Natural killer cell treated with Interleukin-12 subunit alpha and Interleukin-12 subunit beta and Interleukin-15 and Interleukin-18, amount 100 ng/mL, for 72 hours (primary cell): ENCODE measurements at regions not wholly inside any gene's neighbourhood (a gene's known extent, or its start where the extent isn't known, plus 50 kb on each side); places are given as distances from the start of the nearest gene placed in this dataset.
"Not testable (repeated sequence)": the region's sequence is repeated elsewhere in the genome, so short reads cannot be mapped to it uniquely, and the experiment has no call there.

Experiments used
- ATAC-seq, 2 donors: fragments of 150-1000 bp; cut with Tn5 transposase in 1 of 2; sonication (Bioruptor Pico), chemical (Tn5 transposase) in 1 of 2; 2 replicates each; pipeline ENCODE4 v1.10.0; 2021
- DNase-seq: peaks from one replicate; pipeline ENCODE4 v3.0.0; 2022; ENCODE audit warnings: low spot score
- H3K27ac Mint-ChIP-seq, 2 donors: 1 replicate in 1 of 2; 2 replicates in 1 of 2; pipeline ENCODE4 v1.8.0; 2022; ENCODE audit warnings: mixed read lengths in 2 of 2, mild to moderate bottlenecking in 1 of 2, moderate library complexity in 1 of 2
- H3K27me3 Mint-ChIP-seq, 2 donors: 1 replicate in 1 of 2; 2 replicates in 1 of 2; pipeline ENCODE4 v1.8.0; 2022; ENCODE audit warnings: mixed read lengths in 2 of 2
- H3K36me3 Mint-ChIP-seq: one replicate; pipeline ENCODE4 v1.8.0; 2022; ENCODE audit warnings: mixed read lengths
- H3K4me1 Mint-ChIP-seq, 2 donors: 1 replicate in 1 of 2; 2 replicates in 1 of 2; pipeline ENCODE4 v1.8.0; 2022; ENCODE audit warnings: low read depth in 2 of 2, mixed read lengths in 2 of 2, mild to moderate bottlenecking in 1 of 2
- H3K4me3 Mint-ChIP-seq: one replicate; pipeline ENCODE4 v1.8.0; 2022; ENCODE audit warnings: mixed read lengths
- H3K9me3 Mint-ChIP-seq: 2 replicates; pipeline ENCODE4 v1.8.0; 2022; ENCODE audit warnings: mixed read lengths

DNA sequence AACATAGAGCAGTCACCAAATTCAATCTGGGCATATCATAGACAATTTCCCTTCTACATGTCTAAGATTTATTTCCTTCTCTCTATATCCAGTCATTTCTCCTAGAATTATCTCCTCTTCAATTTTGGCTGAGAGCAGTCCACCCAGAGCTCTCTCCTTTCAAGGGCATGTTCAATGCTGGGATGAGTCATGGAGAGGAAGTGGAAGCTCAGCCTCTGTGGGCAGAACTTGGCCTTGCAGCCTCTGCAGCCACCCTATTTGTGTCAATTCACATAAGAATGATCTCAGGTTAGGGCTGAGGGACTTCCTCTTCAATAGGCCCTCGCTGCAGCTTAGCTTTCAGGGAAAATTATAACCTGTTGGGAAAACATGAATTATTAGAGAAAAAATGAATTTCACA is 560.8 kb downstream of the POM121L12 start:
- Mint-ChIP-seq H3K27me3 (no peaks in the 10 kb centered on the region), H3K4me1 (no peaks in the 10 kb centered on the region), H3K9me3 (peaks cover 29% of the 10 kb centered on the region), H3K36me3 (peaks cover 14% of the 10 kb centered on the region), H3K4me3 (no peak overlapping the region), H3K27ac (no peak overlapping the region)
- DNase-seq (no peak), ATAC-seq (no peak)

GRCh38 chr7:53600296-53600695 is 564.9 kb downstream of the POM121L12 start:
- DNase-seq, result no peak
- Mint-ChIP-seq H3K4me1 (no peaks in the 10 kb centered on the region), H3K27me3 (no peaks in the 10 kb centered on the region), H3K9me3 (peaks cover 34% of the 10 kb centered on the region), H3K27ac (no peak overlapping the region), H3K4me3 (no peak overlapping the region), H3K36me3 (peaks cover 21% of the 10 kb centered on the region)
- ATAC-seq, result no peak

GRCh38 chr7:53602817-53603418 is 567.5 kb downstream of the POM121L12 start:
- Mint-ChIP-seq H3K4me1 (no peaks in the 10 kb centered on the region), H3K27me3 (no peaks in the 10 kb centered on the region), H3K27ac (no peak overlapping the region), H3K4me3 (no peak overlapping the region), H3K9me3 (peaks cover 31% of the 10 kb centered on the region), H3K36me3 (peaks cover 17% of the 10 kb centered on the region)
- peak; percentile 11 to 44 for ATAC-seq
- no peak for DNase-seq

- H3K4me3 Mint-ChIP-seq, result no peak overlapping the region
- no peak for ATAC-seq
- peaks cover 17% of the 10 kb centered on the region for H3K36me3 Mint-ChIP-seq
- no peaks in the 10 kb centered on the region for H3K4me1 Mint-ChIP-seq
- H3K27me3 Mint-ChIP-seq, result no peaks in the 10 kb centered on the region
- peaks cover 30% of the 10 kb centered on the region for H3K9me3 Mint-ChIP-seq
- DNase-seq, result no peak
- H3K27ac Mint-ChIP-seq, result no peak overlapping the region
Measured at GRCh38 chr7:53603461-53603860, 568.0 kb downstream of the POM121L12 start.

DNA sequence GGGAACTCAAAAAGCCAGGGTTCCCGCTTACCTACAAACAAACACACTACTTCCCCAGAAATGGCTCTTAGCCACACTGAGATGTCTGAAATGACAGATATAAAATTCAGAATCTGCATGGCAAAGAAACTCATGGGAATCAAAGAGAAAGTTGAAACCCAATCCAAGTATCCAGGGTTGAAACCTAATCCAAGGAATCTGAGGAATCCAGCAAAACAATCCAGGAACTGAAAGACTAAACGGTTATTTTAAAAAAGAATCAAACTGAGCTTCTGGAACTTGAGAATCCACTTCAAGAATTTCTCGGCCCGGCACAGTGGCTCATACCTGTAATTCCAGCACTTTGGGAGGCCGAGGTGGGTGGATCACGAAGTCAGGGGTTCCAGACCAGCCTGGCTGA is 568.8 kb downstream of the POM121L12 start:
- no peaks in the 10 kb centered on the region for H3K27me3 Mint-ChIP-seq
- no peak overlapping the region for H3K4me3 Mint-ChIP-seq
- H3K36me3 Mint-ChIP-seq, result peaks cover 17% of the 10 kb centered on the region

DNA sequence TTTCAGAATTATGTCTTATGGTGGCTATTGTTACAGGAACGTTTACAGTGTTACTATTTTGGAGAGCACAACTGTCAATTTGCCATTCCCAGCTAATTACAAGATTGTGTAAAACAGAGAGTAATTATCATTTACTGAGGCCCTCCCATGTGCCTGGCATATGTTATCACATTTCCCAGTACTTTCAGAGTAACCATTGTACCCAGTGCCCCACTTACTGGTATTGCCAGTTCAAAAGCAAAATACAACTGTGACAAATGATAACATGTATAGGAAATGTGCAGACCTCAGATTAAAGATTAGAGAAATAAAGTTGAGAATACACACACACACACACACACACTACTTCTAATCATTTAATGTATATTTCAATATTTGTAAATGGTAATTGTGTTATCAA is 572.5 kb downstream of the POM121L12 start:
- Mint-ChIP-seq H3K36me3 (no peaks in the 10 kb centered on the region), H3K27me3 (no peaks in the 10 kb centered on the region), H3K4me3 (no peak overlapping the region), H3K27ac (no peak overlapping the region), H3K9me3 (peaks cover 16% of the 10 kb centered on the region), H3K4me1 (no peaks in the 10 kb centered on the region)
- ATAC-seq, result no peak
- no peak for DNase-seq

More for the DNA sequence above, 568.8 kb downstream of the POM121L12 start:
- H3K4me1 Mint-ChIP-seq, result no peaks in the 10 kb centered on the region
- peaks cover 30% of the 10 kb centered on the region for H3K9me3 Mint-ChIP-seq
- ATAC-seq, result no peak
- no peak for DNase-seq
- H3K27ac Mint-ChIP-seq, result no peak overlapping the region

DNA sequence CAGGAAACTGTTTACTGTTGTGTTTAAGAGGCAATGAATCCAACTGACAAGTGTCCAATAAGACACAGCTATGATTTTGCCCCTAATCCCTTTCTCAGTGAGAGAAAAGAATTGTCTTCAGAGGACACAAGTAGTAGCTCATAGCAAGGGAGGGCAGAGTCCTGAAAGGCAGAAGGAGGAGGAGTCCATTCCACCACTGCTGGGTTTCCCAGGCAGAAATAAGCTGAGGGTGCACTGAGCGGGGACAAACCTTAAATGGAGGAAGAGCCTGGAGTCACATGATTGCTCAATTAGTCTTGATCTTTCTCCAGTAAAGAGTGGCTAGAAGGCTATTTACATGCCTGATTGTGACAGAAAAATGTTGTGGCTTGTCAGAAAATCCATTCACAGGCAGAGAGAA is 573.8 kb downstream of the POM121L12 start:
- no peaks in the 10 kb centered on the region for H3K36me3 Mint-ChIP-seq
- no peak for ATAC-seq
- H3K27me3 Mint-ChIP-seq, result no peaks in the 10 kb centered on the region

DNA sequence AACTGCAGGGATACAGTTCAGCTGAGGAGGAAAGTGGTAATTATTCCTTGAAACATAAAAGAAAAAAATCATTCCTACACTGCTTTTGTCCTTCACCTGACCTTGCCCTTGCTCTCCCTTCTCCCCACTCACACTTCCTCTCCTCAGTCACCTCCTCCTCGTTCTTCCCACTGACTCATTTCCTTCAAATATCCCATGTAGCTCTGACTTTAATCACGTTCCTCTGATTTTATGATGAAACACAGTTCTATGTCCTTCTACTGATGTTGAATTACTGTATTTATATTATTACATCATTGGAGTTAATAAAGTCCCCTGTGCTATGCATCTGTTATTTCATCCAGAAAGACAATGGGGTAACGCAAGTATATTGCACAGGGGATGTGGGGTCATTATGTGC is 575.6 kb downstream of the POM121L12 start:
- no peak for DNase-seq
- H3K27me3 Mint-ChIP-seq, result no peaks in the 10 kb centered on the region
- H3K36me3 Mint-ChIP-seq, result peaks cover 7% of the 10 kb centered on the region
- ATAC-seq, result no peak
- H3K27ac Mint-ChIP-seq, result no peak overlapping the region
- H3K4me3 Mint-ChIP-seq, result no peak overlapping the region
- no peaks in the 10 kb centered on the region for H3K4me1 Mint-ChIP-seq
- peaks cover 15% of the 10 kb centered on the region for H3K9me3 Mint-ChIP-seq

More for the DNA sequence above, 573.8 kb downstream of the POM121L12 start:
- DNase-seq, result no peak
- Mint-ChIP-seq H3K9me3 (peaks cover 20% of the 10 kb centered on the region), H3K4me1 (no peaks in the 10 kb centered on the region), H3K27ac (no peak overlapping the region), H3K4me3 (no peak overlapping the region)

GRCh38 chr7:53624356-53624755 is 588.9 kb downstream of the POM121L12 start:
- Mint-ChIP-seq H3K4me1 (no peaks in the 10 kb centered on the region), H3K36me3 (peaks cover 11% of the 10 kb centered on the region), H3K4me3 (no peak overlapping the region), H3K27me3 (no peaks in the 10 kb centered on the region), H3K9me3 (peaks cover 39% of the 10 kb centered on the region), H3K27ac (no peak overlapping the region)
- DNase-seq (no peak), ATAC-seq (no peak)

DNA sequence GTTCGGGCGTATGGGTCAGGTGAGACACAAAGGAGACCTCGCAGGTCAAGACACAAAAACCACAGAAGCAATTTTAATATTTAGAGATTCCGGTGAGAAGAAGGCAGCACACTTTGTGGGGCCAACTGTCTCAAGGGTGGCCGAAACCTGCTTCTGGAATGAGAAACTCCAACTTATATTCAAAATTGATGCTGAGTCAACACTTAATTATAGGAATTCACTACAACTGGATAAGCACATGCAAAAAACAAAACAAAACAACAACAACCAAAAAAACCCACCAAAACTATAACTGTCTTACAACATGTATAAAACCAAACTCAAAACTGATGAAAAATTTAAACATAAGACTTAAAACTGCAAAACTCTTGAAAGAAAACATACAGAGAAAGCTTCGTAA is 593.3 kb downstream of the POM121L12 start:
- H3K4me3 Mint-ChIP-seq, result no peak overlapping the region
- H3K27ac Mint-ChIP-seq, result no peak overlapping the region
- peaks cover 22% of the 10 kb centered on the region for H3K9me3 Mint-ChIP-seq
- H3K36me3 Mint-ChIP-seq, result peaks cover 5% of the 10 kb centered on the region
- ATAC-seq (no peak), DNase-seq (no peak)
- no peaks in the 10 kb centered on the region for H3K27me3 Mint-ChIP-seq
- no peaks in the 10 kb centered on the region for H3K4me1 Mint-ChIP-seq

- not testable (repeated sequence) for ATAC-seq, H3K4me1 Mint-ChIP-seq, DNase-seq, H3K4me3 Mint-ChIP-seq, H3K27me3 Mint-ChIP-seq, H3K27ac Mint-ChIP-seq
- peaks cover 10% of the 10 kb centered on the region for H3K36me3 Mint-ChIP-seq
- H3K9me3 Mint-ChIP-seq, result peaks cover 12% of the 10 kb centered on the region
Measured at GRCh38 chr7:53635251-53635650, 599.8 kb downstream of the POM121L12 start.

DNA sequence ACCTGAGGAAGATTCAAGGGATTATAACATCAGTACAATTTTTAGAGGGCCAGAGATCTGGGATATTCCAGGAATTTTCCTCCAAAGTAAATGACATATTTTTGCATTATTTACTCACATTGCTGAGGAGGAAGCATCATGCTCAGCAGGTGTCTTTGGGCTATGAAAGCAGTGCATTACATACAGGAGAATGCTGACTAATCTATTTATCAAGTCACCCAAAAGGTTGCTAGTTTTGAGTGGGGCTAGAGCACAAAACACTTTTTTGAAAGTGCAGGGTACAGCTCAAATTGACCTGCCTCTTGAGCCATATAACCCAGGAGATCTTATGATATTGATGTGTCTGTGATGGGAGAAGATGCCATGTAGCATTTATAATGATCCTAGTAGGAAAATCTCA is 603.1 kb downstream of the POM121L12 start:
- Mint-ChIP-seq H3K4me1 (no peaks in the 10 kb centered on the region), H3K27ac (no peak overlapping the region), H3K36me3 (peaks cover 19% of the 10 kb centered on the region), H3K9me3 (peaks cover 19% of the 10 kb centered on the region), H3K27me3 (no peaks in the 10 kb centered on the region), H3K4me3 (no peak overlapping the region)
- DNase-seq (no peak), ATAC-seq (no peak)

DNA sequence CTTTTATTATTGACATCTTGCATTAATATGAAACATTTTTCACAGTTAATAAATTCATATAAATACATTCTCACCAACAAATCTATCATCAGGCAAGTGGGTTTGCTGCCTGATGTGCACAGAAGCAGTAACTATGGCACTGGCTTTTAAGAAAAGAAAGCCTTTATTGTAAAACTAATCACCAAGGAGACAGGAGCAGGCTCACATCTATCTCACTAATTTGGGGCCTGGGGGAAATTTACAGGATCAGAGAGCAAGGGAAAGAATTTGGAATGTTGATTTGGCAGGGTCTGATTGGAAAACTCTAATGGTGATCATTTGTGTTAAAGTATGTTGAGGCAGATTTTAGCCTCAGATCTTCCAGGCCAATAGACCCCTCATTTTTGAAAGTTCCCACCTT is 605.7 kb downstream of the POM121L12 start:
- Mint-ChIP-seq H3K9me3 (peaks cover 24% of the 10 kb centered on the region), H3K4me3 (no peak overlapping the region), H3K36me3 (peaks cover 24% of the 10 kb centered on the region), H3K27me3 (no peaks in the 10 kb centered on the region), H3K27ac (no peak overlapping the region), H3K4me1 (no peaks in the 10 kb centered on the region)
- DNase-seq (no peak), ATAC-seq (no peak)

DNA sequence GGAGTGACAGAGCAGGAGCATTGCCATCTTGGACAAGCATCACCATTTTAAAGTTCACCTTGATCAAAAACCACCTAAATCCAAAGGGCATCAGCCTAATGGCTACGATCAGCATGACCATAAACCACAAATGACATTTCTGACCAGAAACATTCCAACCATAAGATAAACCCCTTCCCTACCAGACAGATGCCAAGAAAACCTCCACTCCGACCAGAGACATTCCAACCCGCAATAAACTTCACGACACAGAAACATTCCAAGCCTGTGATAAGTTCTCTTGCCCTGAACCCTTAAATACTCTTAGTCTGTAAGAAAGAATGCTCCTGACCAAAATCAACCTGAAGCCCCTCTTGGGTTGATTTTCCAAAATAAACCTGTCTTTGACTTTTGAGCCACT is 606.9 kb downstream of the POM121L12 start:
- Mint-ChIP-seq H3K27ac (no peak overlapping the region), H3K4me3 (no peak overlapping the region), H3K36me3 (peaks cover 30% of the 10 kb centered on the region), H3K4me1 (no peaks in the 10 kb centered on the region), H3K9me3 (peaks cover 28% of the 10 kb centered on the region), H3K27me3 (no peaks in the 10 kb centered on the region)
- ATAC-seq, result no peak
- DNase-seq, result no peak

GRCh38 chr7:53642866-53643265 is 607.4 kb downstream of the POM121L12 start:
- no peaks in the 10 kb centered on the region for H3K27me3 Mint-ChIP-seq
- H3K4me3 Mint-ChIP-seq, result no peak overlapping the region
- no peaks in the 10 kb centered on the region for H3K4me1 Mint-ChIP-seq
- no peak overlapping the region for H3K27ac Mint-ChIP-seq
- H3K36me3 Mint-ChIP-seq, result peaks cover 33% of the 10 kb centered on the region
- peaks cover 29% of the 10 kb centered on the region for H3K9me3 Mint-ChIP-seq
- ATAC-seq (no peak), DNase-seq (no peak)
